ENCODE measurements at regions not wholly inside any gene's neighbourhood (a gene's known extent, or its start where the extent isn't known, plus 50 kb on each side); places are given as distances from the start of the nearest gene placed in this dataset.

GRCh38 chr4:157880761-157881160 lies 292.1 kb downstream of the GASK1B start:
- Histone ChIP-seq H3K4me2 (ENCODE audit: low read length) (no peak overlapping the region), H4K20me1 (ENCODE audit: insufficient read depth, low read length) (no peaks in the 10 kb centered on the region), H3K9me2 (ENCODE audit: insufficient read depth, low read length) (no peaks in the 10 kb centered on the region), H3K27ac (ENCODE audit: low read depth, low read length, poor library complexity, severe bottlenecking) (no peak overlapping the region), H3K4me3 (ENCODE audit: low read depth, low read length, poor library complexity, severe bottlenecking) (no peak overlapping the region), H3K9me3 (ENCODE audit: low read length) (no peaks in the 10 kb centered on the region), H3K4me1 (ENCODE audit: insufficient read depth, low read length, poor library complexity, severe bottlenecking) (no peaks in the 10 kb centered on the region), H3K79me2 (ENCODE audit: insufficient read depth, low read depth, low read length) (no peaks in the 10 kb centered on the region), H2AFZ (ENCODE audit: low read length) (no peak overlapping the region), H3K36me3 (ENCODE audit: insufficient read depth, low read length) (no peaks in the 10 kb centered on the region)
- TF ChIP-seq EZH2phosphoT487 (IDR thresholded peaks at IDR 0.05; ENCODE audit: borderline replicate concordance, low read depth, low read length) (no peak), CTCF (conservative IDR thresholded peaks at IDR 0.05; ENCODE audit: low read length) (no peak)
- BruUV-seq (replicated peaks): no TSS peak
- ChIA-PET POLR2A (no interaction called here), CTCF (ENCODE audit: unreplicated experiment) (no interaction called here)
- no peak for DNase-seq (ENCODE audit: low spot score)
- intact Hi-C loops (cut with micrococcal nuclease; ENCODE audit: unreplicated experiment): no loop called here

GRCh38 chr4:157854819-157855218 lies 318.0 kb downstream of the GASK1B start:
- ChIA-PET POLR2A (interaction anchor here (0.8 kb wide), 1 partner anchor 17 kb away, joined by 3 read pairs; no protein-coding TSS in a partner anchor), CTCF (ENCODE audit: unreplicated experiment) (no interaction called here)
- H2AFZ ChIP-seq (ENCODE audit: low read length): no peak overlapping the region
- DNase-seq (ENCODE audit: low spot score): no peak
- no peak for TF ChIP-seq EZH2phosphoT487 (IDR thresholded peaks at IDR 0.05; ENCODE audit: borderline replicate concordance, low read depth, low read length)
- no peak for TF ChIP-seq CTCF (conservative IDR thresholded peaks at IDR 0.05; ENCODE audit: low read length)
- H3K9me2 ChIP-seq (ENCODE audit: insufficient read depth, low read length): no peaks in the 10 kb centered on the region
- H3K79me2 ChIP-seq (ENCODE audit: insufficient read depth, low read depth, low read length): no peaks in the 10 kb centered on the region
- H3K4me2 ChIP-seq (ENCODE audit: low read length): no peak overlapping the region
- no peaks in the 10 kb centered on the region for H3K9me3 ChIP-seq (ENCODE audit: low read length)
- intact Hi-C loops (cut with micrococcal nuclease; ENCODE audit: unreplicated experiment): no loop called here
- H3K4me1 ChIP-seq (ENCODE audit: insufficient read depth, low read length, poor library complexity, severe bottlenecking): no peaks in the 10 kb centered on the region
- H3K36me3 ChIP-seq (ENCODE audit: insufficient read depth, low read length): no peaks in the 10 kb centered on the region
- no peak overlapping the region for H3K27ac ChIP-seq (ENCODE audit: low read depth, low read length, poor library complexity, severe bottlenecking)
- H4K20me1 ChIP-seq (ENCODE audit: insufficient read depth, low read length): no peaks in the 10 kb centered on the region
- H3K4me3 ChIP-seq (ENCODE audit: low read depth, low read length, poor library complexity, severe bottlenecking): no peak overlapping the region
- no TSS peak for BruUV-seq (replicated peaks)

- no peaks in the 10 kb centered on the region for H3K4me1 ChIP-seq (ENCODE audit: insufficient read depth, low read length, poor library complexity, severe bottlenecking)
- H4K20me1 ChIP-seq (ENCODE audit: insufficient read depth, low read length): no peaks in the 10 kb centered on the region
- BruUV-seq (replicated peaks): no TSS peak
- no peak for DNase-seq (ENCODE audit: low spot score)
- H3K9me3 ChIP-seq (ENCODE audit: low read length): no peaks in the 10 kb centered on the region
- H3K79me2 ChIP-seq (ENCODE audit: insufficient read depth, low read depth, low read length): no peaks in the 10 kb centered on the region
- H3K9me2 ChIP-seq (ENCODE audit: insufficient read depth, low read length): no peaks in the 10 kb centered on the region
- H3K36me3 ChIP-seq (ENCODE audit: insufficient read depth, low read length): no peaks in the 10 kb centered on the region
- no peak overlapping the region for H3K27ac ChIP-seq (ENCODE audit: low read depth, low read length, poor library complexity, severe bottlenecking)
- no peak overlapping the region for H3K4me2 ChIP-seq (ENCODE audit: low read length)
- H2AFZ ChIP-seq (ENCODE audit: low read length): no peak overlapping the region
- CTCF ChIA-PET (ENCODE audit: unreplicated experiment): no interaction called here
- POLR2A ChIA-PET: interaction anchor here (0.7 kb wide), 1 partner anchor 21 kb away, joined by 3 read pairs; no protein-coding TSS in a partner anchor
- TF ChIP-seq CTCF (conservative IDR thresholded peaks at IDR 0.05; ENCODE audit: low read length) (no peak), EZH2phosphoT487 (IDR thresholded peaks at IDR 0.05; ENCODE audit: borderline replicate concordance, low read depth, low read length) (no peak)
- intact Hi-C loops (cut with micrococcal nuclease; ENCODE audit: unreplicated experiment): no loop called here
- H3K4me3 ChIP-seq (ENCODE audit: low read depth, low read length, poor library complexity, severe bottlenecking): no peak overlapping the region
Observed at GRCh38 chr4:157840648-157841047, 332.2 kb downstream of the GASK1B start.
